ENCODE measurements at regions not wholly inside any gene's neighbourhood (a gene's known extent, or its start where the extent isn't known, plus 50 kb on each side); places are given as distances from the start of the nearest gene placed in this dataset.

DNA sequence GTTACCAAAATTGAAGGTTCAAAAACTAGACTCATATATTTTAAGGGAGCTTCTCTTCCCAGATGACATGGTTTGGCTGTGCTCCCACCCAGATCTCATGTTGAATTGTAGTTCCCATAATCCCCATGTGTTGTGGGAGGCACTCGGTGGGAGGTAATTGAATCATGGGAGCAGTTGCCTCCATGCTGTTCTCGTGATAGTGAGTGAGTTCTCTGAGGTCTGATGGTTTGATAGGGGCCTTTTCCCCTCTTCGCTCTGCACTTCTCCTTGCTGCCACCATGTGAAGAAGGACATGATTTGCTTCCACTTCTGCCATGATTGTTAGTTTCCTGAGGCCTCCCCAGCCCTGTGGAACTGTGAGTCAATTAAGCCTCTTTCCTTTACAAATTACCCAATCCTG, 140.1 kb downstream of the MAIP1 start:
- no peak for TF ChIP-seq POLR2A (IDR thresholded peaks at IDR 0.05)
- TF ChIP-seq, protein P1, sequence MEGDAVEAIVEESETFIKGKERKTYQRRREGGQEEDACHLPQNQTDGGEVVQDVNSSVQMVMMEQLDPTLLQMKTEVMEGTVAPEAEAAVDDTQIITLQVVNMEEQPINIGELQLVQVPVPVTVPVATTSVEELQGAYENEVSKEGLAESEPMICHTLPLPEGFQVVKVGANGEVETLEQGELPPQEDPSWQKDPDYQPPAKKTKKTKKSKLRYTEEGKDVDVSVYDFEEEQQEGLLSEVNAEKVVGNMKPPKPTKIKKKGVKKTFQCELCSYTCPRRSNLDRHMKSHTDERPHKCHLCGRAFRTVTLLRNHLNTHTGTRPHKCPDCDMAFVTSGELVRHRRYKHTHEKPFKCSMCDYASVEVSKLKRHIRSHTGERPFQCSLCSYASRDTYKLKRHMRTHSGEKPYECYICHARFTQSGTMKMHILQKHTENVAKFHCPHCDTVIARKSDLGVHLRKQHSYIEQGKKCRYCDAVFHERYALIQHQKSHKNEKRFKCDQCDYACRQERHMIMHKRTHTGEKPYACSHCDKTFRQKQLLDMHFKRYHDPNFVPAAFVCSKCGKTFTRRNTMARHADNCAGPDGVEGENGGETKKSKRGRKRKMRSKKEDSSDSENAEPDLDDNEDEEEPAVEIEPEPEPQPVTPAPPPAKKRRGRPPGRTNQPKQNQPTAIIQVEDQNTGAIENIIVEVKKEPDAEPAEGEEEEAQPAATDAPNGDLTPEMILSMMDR (IDR thresholded peaks at IDR 0.05) = no peak
